Ishikawa (cell line): ENCODE measurements at regions not wholly inside any gene's neighbourhood (a gene's known extent, or its start where the extent isn't known, plus 50 kb on each side); places are given as distances from the start of the nearest gene placed in this dataset.

ENCODE experiments used
- CEBPB ChIP-seq: IDR thresholded peaks from 2 replicates; pipeline ENCODE4 v1.6.1; 2012
- FOXM1 ChIP-seq: IDR thresholded peaks from 2 replicates; pipeline ENCODE4 v1.6.1; 2012; ENCODE audit warnings: low read depth, borderline replicate concordance
- TCF12 ChIP-seq: IDR thresholded peaks from 2 replicates; pipeline ENCODE4 v1.6.1; 2012; ENCODE audit warnings: low read depth
- TEAD4 ChIP-seq: IDR thresholded peaks from 2 replicates; pipeline ENCODE4 v1.6.1; 2012
- TF ChIP-seq, protein P1 (sequence below): IDR thresholded peaks from 2 replicates; pipeline ENCODE4 v1.6.1; 2012
- TF ChIP-seq, protein P2 (sequence below): IDR thresholded peaks from 2 replicates; pipeline ENCODE4 v1.6.1; 2012; ENCODE audit warnings: low read depth, mild to moderate bottlenecking

DNA sequence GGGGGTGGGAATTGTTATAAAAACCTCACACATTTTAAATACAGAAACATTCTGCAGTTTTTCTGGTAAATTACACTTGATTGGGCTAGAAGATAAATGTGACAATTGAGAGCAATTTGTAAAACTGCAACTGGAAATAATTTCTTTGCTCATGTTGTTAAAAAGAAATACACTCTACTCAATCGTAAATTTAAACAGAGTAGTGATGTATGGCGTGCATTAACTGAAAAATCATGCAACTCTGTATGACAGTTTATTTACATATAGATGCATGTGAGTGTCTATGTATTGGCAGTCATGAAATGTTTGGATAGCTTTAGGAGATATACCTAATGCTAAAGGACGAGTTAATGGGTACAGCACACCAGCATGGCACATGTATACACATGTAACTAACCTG lies 554.9 kb downstream of the PRELID2 start:
- TF ChIP-seq FOXM1 (no peak), CEBPB (no peak), TEAD4 (no peak), TCF12 (no peak)
- TF ChIP-seq, protein P1, sequence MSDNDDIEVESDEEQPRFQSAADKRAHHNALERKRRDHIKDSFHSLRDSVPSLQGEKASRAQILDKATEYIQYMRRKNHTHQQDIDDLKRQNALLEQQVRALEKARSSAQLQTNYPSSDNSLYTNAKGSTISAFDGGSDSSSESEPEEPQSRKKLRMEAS = no peak
- TF ChIP-seq, protein P2, sequence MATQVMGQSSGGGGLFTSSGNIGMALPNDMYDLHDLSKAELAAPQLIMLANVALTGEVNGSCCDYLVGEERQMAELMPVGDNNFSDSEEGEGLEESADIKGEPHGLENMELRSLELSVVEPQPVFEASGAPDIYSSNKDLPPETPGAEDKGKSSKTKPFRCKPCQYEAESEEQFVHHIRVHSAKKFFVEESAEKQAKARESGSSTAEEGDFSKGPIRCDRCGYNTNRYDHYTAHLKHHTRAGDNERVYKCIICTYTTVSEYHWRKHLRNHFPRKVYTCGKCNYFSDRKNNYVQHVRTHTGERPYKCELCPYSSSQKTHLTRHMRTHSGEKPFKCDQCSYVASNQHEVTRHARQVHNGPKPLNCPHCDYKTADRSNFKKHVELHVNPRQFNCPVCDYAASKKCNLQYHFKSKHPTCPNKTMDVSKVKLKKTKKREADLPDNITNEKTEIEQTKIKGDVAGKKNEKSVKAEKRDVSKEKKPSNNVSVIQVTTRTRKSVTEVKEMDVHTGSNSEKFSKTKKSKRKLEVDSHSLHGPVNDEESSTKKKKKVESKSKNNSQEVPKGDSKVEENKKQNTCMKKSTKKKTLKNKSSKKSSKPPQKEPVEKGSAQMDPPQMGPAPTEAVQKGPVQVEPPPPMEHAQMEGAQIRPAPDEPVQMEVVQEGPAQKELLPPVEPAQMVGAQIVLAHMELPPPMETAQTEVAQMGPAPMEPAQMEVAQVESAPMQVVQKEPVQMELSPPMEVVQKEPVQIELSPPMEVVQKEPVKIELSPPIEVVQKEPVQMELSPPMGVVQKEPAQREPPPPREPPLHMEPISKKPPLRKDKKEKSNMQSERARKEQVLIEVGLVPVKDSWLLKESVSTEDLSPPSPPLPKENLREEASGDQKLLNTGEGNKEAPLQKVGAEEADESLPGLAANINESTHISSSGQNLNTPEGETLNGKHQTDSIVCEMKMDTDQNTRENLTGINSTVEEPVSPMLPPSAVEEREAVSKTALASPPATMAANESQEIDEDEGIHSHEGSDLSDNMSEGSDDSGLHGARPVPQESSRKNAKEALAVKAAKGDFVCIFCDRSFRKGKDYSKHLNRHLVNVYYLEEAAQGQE = no peak
